GM23338 (cell line): ENCODE measurements at regions not wholly inside any gene's neighbourhood (a gene's known extent, or its start where the extent isn't known, plus 50 kb on each side); places are given as distances from the start of the nearest gene placed in this dataset.

ENCODE experiments used
- ATAC-seq: fragments of 200-7000 bp; cut with Tn5 transposase; 3 replicates; pipeline ENCODE4 v1.9.1; 2020
- DNase-seq: peaks from one replicate; pipeline ENCODE4 v3.0.0-alpha.2; 2015; ENCODE audit warnings: low spot score
- H2AFZ ChIP-seq: fragments of 200-600 bp; sonication (generic); 2 replicates; pipeline ENCODE4 v1.8.0; 2016; ENCODE audit warnings: antibody characterized with exemption, mild to moderate bottlenecking, moderate library complexity
- H3F3A ChIP-seq: fragments of 200-600 bp; sonication (generic); replicated peaks from 2 replicates; pipeline ENCODE4 v1.8.0; 2017; ENCODE audit warnings: antibody characterized with exemption, mixed run types, low read depth
- H3K27ac ChIP-seq: fragments of 200-600 bp; sonication (generic); 2 replicates; pipeline ENCODE4 v1.6.1; 2016; ENCODE audit warnings: low read depth
- H3K27me3 ChIP-seq: fragments of 200-600 bp; sonication (generic); 2 replicates; pipeline ENCODE4 v1.8.0; 2016; ENCODE audit warnings: mild to moderate bottlenecking, mixed run types, moderate library complexity; ENCODE audit not compliant: insufficient read depth
- H3K36me3 ChIP-seq: fragments of 200-600 bp; sonication (generic); 2 replicates; pipeline ENCODE4 v1.8.0; 2016; ENCODE audit warnings: mild to moderate bottlenecking; ENCODE audit not compliant: insufficient read depth
- H3K4me1 ChIP-seq: fragments of 200-600 bp; sonication (generic); 2 replicates; pipeline ENCODE4 v1.8.0; 2016; ENCODE audit warnings: mild to moderate bottlenecking, moderate library complexity; ENCODE audit not compliant: insufficient read depth
- H3K4me2 ChIP-seq: fragments of 200-600 bp; sonication (generic); 2 replicates; pipeline ENCODE4 v1.7.1; 2017; ENCODE audit warnings: mixed run types
- H3K4me3 ChIP-seq: fragments of 200-600 bp; sonication (generic); 2 replicates; pipeline ENCODE4 v1.6.1; 2016; ENCODE audit warnings: mixed run types
- H3K79me2 ChIP-seq: fragments of 200-600 bp; sonication (generic); replicated peaks from 2 replicates; pipeline ENCODE4 v1.8.0; 2017; ENCODE audit warnings: mild to moderate bottlenecking; ENCODE audit not compliant: insufficient read depth
- H3K9me2 ChIP-seq: fragments of 200-600 bp; sonication (generic); 2 replicates; pipeline ENCODE4 v1.8.0; 2017; ENCODE audit not compliant: insufficient read depth
- H4K20me1 ChIP-seq: fragments of 200-600 bp; sonication (generic); replicated peaks from 2 replicates; pipeline ENCODE4 v1.8.0; 2017; ENCODE audit warnings: mild to moderate bottlenecking; ENCODE audit not compliant: insufficient read depth
- H3K27ac Mint-ChIP-seq: 2 replicates; pipeline ENCODE4 v1.8.0; 2020; ENCODE audit warnings: inconsistent platforms, mild to moderate bottlenecking, moderate library complexity, mixed read lengths
- H3K27me3 Mint-ChIP-seq: 3 replicates; pipeline ENCODE4 v1.8.0; 2022; ENCODE audit warnings: low read depth, mild to moderate bottlenecking, moderate library complexity, mixed read lengths, inconsistent platforms; ENCODE audit not compliant: insufficient read depth, poor library complexity
- H3K36me3 Mint-ChIP-seq: 3 replicates; pipeline ENCODE4 v1.8.0; 2021; ENCODE audit warnings: low read depth, mild to moderate bottlenecking, inconsistent platforms, moderate library complexity, mixed read lengths
- H3K4me1 Mint-ChIP-seq: 3 replicates; pipeline ENCODE4 v1.8.0; 2020; ENCODE audit warnings: mild to moderate bottlenecking, inconsistent platforms, mixed read lengths
- H3K4me3 Mint-ChIP-seq: 3 replicates; pipeline ENCODE4 v1.8.0; 2021; ENCODE audit warnings: moderate library complexity, mild to moderate bottlenecking, inconsistent platforms, mixed read lengths
- H3K9me3 Mint-ChIP-seq: 3 replicates; pipeline ENCODE4 v1.8.0; 2020; ENCODE audit warnings: moderate library complexity, mild to moderate bottlenecking, inconsistent platforms, mixed read lengths
- EZH2 ChIP-seq: fragments of 200-600 bp; sonication (generic); IDR thresholded peaks from one replicate; pipeline ENCODE4 v1.8.0; 2017; ENCODE audit warnings: antibody characterized with exemption, mild to moderate bottlenecking, low read depth; ENCODE audit not compliant: unreplicated experiment
- NANOG ChIP-seq: IDR thresholded peaks from 2 replicates; pipeline ENCODE4 v1.6.1; 2016; ENCODE audit warnings: antibody characterized with exemption, borderline replicate concordance
- POLR2AphosphoS5 ChIP-seq: IDR thresholded peaks from 2 replicates; pipeline ENCODE4 v1.6.1; 2016; ENCODE audit warnings: antibody characterized with exemption, low read depth
- STAT1 ChIP-seq: IDR thresholded peaks from one replicate; pipeline ENCODE4 v1.6.1; 2016; ENCODE audit warnings: antibody characterized with exemption; ENCODE audit not compliant: unreplicated experiment
- ZNF114 ChIP-seq: fragments of 250-450 bp; sonication (Bioruptor Pico); IDR thresholded peaks from 2 replicates; pipeline ENCODE4 v1.5.0; 2020; ENCODE audit warnings: mild to moderate bottlenecking, moderate library complexity
- ZNF331 ChIP-seq: fragments of 250-450 bp; sonication (Bioruptor Pico); IDR thresholded peaks from 2 replicates; pipeline ENCODE4 v1.5.0; 2020; ENCODE audit warnings: low read depth, mild to moderate bottlenecking, moderate library complexity
- TF ChIP-seq, protein P1 (sequence below): fragments of 250-450 bp; sonication (Bioruptor Pico); IDR thresholded peaks from 2 replicates; pipeline ENCODE4 v1.5.0; 2020; ENCODE audit warnings: mild to moderate bottlenecking, moderate library complexity
- TF ChIP-seq, protein P2 (sequence below), 2 experiments: fragments of 200-600 bp in 1 of 2; sonication (generic) in 1 of 2; conservative IDR thresholded peaks; 2 replicates each; pipeline versions ENCODE4 v1.5.1 to v1.6.1; 2016 to 2017; ENCODE audit warnings: antibody characterized with exemption in 2 of 2, low read depth in 2 of 2, mild to moderate bottlenecking in 2 of 2, moderate library complexity in 1 of 2
- TF ChIP-seq, protein P3 (sequence below): IDR thresholded peaks from 2 replicates; pipeline ENCODE4 v1.6.1; 2016; ENCODE audit warnings: antibody characterized with exemption
- TF ChIP-seq, protein P4 (sequence below): IDR thresholded peaks from one replicate; pipeline ENCODE4 v1.6.1; 2018; ENCODE audit warnings: antibody characterized with exemption; ENCODE audit not compliant: unreplicated experiment

DNA sequence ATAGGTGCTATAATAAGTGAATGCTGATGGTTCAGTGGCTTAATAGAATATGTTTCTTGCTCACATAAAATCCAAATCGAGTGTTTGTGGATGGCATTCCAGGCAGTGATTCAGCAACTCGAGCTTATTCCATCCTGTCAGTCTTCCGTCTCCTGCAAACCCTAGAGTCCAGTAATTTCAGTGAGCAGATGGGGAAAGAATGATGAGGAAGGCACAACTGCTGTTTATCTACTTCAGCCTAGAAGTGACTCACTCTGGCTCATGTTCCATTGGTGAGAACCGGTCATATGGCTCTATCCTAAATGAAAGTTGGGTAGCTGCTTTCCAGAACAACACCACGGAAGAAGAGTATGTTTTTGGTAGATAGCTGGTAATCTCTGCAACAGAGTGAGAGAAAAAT, 421.8 kb upstream of the PDE3A start (continued):
- TF ChIP-seq, protein P1, sequence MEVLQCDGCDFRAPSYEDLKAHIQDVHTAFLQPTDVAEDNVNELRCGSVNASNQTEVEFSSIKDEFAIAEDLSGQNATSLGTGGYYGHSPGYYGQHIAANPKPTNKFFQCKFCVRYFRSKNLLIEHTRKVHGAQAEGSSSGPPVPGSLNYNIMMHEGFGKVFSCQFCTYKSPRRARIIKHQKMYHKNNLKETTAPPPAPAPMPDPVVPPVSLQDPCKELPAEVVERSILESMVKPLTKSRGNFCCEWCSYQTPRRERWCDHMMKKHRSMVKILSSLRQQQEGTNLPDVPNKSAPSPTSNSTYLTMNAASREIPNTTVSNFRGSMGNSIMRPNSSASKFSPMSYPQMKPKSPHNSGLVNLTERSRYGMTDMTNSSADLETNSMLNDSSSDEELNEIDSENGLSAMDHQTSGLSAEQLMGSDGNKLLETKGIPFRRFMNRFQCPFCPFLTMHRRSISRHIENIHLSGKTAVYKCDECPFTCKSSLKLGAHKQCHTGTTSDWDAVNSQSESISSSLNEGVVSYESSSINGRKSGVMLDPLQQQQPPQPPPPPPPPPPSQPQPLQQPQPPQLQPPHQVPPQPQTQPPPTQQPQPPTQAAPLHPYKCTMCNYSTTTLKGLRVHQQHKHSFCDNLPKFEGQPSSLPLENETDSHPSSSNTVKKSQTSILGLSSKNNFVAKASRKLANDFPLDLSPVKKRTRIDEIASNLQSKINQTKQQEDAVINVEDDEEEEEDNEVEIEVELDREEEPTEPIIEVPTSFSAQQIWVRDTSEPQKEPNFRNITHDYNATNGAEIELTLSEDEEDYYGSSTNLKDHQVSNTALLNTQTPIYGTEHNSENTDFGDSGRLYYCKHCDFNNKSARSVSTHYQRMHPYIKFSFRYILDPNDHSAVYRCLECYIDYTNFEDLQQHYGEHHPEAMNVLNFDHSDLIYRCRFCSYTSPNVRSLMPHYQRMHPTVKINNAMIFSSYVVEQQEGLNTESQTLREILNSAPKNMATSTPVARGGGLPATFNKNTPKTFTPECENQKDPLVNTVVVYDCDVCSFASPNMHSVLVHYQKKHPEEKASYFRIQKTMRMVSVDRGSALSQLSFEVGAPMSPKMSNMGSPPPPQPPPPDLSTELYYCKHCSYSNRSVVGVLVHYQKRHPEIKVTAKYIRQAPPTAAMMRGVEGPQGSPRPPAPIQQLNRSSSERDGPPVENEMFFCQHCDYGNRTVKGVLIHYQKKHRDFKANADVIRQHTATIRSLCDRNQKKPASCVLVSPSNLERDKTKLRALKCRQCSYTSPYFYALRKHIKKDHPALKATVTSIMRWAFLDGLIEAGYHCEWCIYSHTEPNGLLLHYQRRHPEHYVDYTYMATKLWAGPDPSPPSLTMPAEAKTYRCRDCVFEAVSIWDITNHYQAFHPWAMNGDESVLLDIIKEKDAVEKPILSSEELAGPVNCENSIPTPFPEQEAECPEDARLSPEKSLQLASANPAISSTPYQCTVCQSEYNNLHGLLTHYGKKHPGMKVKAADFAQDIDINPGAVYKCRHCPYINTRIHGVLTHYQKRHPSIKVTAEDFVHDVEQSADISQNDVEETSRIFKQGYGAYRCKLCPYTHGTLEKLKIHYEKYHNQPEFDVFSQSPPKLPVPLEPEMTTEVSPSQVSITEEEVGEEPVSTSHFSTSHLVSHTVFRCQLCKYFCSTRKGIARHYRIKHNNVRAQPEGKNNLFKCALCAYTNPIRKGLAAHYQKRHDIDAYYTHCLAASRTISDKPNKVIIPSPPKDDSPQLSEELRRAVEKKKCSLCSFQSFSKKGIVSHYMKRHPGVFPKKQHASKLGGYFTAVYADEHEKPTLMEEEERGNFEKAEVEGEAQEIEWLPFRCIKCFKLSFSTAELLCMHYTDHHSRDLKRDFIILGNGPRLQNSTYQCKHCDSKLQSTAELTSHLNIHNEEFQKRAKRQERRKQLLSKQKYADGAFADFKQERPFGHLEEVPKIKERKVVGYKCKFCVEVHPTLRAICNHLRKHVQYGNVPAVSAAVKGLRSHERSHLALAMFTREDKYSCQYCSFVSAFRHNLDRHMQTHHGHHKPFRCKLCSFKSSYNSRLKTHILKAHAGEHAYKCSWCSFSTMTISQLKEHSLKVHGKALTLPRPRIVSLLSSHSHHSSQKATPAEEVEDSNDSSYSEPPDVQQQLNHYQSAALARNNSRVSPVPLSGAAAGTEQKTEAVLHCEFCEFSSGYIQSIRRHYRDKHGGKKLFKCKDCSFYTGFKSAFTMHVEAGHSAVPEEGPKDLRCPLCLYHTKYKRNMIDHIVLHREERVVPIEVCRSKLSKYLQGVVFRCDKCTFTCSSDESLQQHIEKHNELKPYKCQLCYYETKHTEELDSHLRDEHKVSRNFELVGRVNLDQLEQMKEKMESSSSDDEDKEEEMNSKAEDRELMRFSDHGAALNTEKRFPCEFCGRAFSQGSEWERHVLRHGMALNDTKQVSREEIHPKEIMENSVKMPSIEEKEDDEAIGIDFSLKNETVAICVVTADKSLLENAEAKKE (CRISPR knock-in tag) = no peak
- TF ChIP-seq STAT1 (no peak), POLR2AphosphoS5 (no peak)

DNA sequence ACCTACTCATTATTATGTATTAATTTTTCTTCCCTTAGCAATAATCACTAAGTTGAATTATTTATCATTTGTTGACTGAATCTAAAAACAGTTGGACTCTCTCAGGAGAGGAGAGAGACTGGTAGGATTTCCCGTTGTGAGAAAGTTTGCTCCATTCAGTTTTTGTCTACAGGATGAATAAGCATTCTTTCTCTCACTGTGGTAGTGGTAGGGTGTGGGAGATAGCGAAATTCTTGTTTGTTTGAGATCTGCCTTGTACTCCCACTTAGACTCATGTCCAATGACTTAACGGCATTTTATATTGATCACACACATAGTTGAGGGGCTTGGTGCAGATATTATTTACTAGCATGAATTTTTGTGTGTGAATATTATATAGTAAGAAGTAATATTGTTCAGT, 421.0 kb upstream of the PDE3A start:
- Histone ChIP-seq H3F3A (no peaks in the 10 kb centered on the region), H4K20me1 (no peaks in the 10 kb centered on the region), H3K4me1 (peaks cover 10% of the 10 kb centered on the region), H3K9me2 (peaks cover 5% of the 10 kb centered on the region; the same call in 1 of the 2 replicates), H2AFZ (no peak overlapping the region), H3K36me3 (no peaks in the 10 kb centered on the region), H3K4me2 (no peak overlapping the region), H3K27me3 (no peaks in the 10 kb centered on the region), H3K4me3 (no peak overlapping the region), H3K79me2 (no peaks in the 10 kb centered on the region), H3K27ac (no peak overlapping the region)
- peaks cover 11% of the 10 kb centered on the region; the same call in 2 of the 3 replicates for H3K4me1 Mint-ChIP-seq
- no peak overlapping the region for H3K4me3 Mint-ChIP-seq
- H3K9me3 Mint-ChIP-seq = no peaks in the 10 kb centered on the region
- H3K27me3 Mint-ChIP-seq = no peaks in the 10 kb centered on the region
- DNase-seq (no peak), ATAC-seq (no peak)
- no peaks in the 10 kb centered on the region for H3K36me3 Mint-ChIP-seq
- H3K27ac Mint-ChIP-seq = no peak overlapping the region
- no peak for TF ChIP-seq ZNF114
- TF ChIP-seq NANOG = no peak
- TF ChIP-seq, protein P2, sequence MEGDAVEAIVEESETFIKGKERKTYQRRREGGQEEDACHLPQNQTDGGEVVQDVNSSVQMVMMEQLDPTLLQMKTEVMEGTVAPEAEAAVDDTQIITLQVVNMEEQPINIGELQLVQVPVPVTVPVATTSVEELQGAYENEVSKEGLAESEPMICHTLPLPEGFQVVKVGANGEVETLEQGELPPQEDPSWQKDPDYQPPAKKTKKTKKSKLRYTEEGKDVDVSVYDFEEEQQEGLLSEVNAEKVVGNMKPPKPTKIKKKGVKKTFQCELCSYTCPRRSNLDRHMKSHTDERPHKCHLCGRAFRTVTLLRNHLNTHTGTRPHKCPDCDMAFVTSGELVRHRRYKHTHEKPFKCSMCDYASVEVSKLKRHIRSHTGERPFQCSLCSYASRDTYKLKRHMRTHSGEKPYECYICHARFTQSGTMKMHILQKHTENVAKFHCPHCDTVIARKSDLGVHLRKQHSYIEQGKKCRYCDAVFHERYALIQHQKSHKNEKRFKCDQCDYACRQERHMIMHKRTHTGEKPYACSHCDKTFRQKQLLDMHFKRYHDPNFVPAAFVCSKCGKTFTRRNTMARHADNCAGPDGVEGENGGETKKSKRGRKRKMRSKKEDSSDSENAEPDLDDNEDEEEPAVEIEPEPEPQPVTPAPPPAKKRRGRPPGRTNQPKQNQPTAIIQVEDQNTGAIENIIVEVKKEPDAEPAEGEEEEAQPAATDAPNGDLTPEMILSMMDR (conservative IDR thresholded peaks at IDR 0.05; ENCODE audit: low read depth in 2 of 2) = no peak
- TF ChIP-seq EZH2 = no peak
- TF ChIP-seq, protein P3, sequence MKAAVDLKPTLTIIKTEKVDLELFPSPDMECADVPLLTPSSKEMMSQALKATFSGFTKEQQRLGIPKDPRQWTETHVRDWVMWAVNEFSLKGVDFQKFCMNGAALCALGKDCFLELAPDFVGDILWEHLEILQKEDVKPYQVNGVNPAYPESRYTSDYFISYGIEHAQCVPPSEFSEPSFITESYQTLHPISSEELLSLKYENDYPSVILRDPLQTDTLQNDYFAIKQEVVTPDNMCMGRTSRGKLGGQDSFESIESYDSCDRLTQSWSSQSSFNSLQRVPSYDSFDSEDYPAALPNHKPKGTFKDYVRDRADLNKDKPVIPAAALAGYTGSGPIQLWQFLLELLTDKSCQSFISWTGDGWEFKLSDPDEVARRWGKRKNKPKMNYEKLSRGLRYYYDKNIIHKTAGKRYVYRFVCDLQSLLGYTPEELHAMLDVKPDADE = no peak
- TF ChIP-seq ZNF331 (CRISPR knock-in tag) = no peak
- TF ChIP-seq, protein P4, sequence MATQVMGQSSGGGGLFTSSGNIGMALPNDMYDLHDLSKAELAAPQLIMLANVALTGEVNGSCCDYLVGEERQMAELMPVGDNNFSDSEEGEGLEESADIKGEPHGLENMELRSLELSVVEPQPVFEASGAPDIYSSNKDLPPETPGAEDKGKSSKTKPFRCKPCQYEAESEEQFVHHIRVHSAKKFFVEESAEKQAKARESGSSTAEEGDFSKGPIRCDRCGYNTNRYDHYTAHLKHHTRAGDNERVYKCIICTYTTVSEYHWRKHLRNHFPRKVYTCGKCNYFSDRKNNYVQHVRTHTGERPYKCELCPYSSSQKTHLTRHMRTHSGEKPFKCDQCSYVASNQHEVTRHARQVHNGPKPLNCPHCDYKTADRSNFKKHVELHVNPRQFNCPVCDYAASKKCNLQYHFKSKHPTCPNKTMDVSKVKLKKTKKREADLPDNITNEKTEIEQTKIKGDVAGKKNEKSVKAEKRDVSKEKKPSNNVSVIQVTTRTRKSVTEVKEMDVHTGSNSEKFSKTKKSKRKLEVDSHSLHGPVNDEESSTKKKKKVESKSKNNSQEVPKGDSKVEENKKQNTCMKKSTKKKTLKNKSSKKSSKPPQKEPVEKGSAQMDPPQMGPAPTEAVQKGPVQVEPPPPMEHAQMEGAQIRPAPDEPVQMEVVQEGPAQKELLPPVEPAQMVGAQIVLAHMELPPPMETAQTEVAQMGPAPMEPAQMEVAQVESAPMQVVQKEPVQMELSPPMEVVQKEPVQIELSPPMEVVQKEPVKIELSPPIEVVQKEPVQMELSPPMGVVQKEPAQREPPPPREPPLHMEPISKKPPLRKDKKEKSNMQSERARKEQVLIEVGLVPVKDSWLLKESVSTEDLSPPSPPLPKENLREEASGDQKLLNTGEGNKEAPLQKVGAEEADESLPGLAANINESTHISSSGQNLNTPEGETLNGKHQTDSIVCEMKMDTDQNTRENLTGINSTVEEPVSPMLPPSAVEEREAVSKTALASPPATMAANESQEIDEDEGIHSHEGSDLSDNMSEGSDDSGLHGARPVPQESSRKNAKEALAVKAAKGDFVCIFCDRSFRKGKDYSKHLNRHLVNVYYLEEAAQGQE = no peak
